ENCODE measurements at regions not wholly inside any gene's neighbourhood (a gene's known extent, or its start where the extent isn't known, plus 50 kb on each side); places are given as distances from the start of the nearest gene placed in this dataset.

DNA sequence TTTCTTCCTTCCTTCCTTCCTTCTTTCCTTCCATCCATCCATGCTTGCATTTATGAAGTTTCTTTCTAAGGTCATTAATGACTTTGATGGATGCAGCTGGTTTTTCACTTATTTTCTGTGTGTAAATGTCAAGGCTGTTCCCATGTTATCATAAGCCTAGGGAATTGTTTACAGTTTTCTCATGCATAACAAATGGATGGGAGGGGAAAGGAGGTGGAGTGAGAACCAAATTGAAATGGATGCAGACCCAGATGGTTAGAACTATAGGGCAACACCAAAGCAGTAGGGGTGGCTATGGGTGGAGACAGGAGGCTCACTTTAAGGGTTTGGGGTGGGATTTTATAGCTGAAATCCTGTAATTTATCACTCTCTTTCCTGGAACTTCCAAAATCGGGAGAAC is 146.2 kb downstream of the TPH2 start:
- no peak for TF ChIP-seq TAF1 (IDR thresholded peaks at IDR 0.05; ENCODE audit: low read depth)
- no peak for TF ChIP-seq EP300 (conservative IDR thresholded peaks at IDR 0.05; ENCODE audit: poor library complexity, severe bottlenecking)
- TF ChIP-seq, protein P1, sequence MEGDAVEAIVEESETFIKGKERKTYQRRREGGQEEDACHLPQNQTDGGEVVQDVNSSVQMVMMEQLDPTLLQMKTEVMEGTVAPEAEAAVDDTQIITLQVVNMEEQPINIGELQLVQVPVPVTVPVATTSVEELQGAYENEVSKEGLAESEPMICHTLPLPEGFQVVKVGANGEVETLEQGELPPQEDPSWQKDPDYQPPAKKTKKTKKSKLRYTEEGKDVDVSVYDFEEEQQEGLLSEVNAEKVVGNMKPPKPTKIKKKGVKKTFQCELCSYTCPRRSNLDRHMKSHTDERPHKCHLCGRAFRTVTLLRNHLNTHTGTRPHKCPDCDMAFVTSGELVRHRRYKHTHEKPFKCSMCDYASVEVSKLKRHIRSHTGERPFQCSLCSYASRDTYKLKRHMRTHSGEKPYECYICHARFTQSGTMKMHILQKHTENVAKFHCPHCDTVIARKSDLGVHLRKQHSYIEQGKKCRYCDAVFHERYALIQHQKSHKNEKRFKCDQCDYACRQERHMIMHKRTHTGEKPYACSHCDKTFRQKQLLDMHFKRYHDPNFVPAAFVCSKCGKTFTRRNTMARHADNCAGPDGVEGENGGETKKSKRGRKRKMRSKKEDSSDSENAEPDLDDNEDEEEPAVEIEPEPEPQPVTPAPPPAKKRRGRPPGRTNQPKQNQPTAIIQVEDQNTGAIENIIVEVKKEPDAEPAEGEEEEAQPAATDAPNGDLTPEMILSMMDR (IDR thresholded peaks at IDR 0.05; ENCODE audit: poor library complexity, severe bottlenecking), result no peak
- TF ChIP-seq, protein P2, sequence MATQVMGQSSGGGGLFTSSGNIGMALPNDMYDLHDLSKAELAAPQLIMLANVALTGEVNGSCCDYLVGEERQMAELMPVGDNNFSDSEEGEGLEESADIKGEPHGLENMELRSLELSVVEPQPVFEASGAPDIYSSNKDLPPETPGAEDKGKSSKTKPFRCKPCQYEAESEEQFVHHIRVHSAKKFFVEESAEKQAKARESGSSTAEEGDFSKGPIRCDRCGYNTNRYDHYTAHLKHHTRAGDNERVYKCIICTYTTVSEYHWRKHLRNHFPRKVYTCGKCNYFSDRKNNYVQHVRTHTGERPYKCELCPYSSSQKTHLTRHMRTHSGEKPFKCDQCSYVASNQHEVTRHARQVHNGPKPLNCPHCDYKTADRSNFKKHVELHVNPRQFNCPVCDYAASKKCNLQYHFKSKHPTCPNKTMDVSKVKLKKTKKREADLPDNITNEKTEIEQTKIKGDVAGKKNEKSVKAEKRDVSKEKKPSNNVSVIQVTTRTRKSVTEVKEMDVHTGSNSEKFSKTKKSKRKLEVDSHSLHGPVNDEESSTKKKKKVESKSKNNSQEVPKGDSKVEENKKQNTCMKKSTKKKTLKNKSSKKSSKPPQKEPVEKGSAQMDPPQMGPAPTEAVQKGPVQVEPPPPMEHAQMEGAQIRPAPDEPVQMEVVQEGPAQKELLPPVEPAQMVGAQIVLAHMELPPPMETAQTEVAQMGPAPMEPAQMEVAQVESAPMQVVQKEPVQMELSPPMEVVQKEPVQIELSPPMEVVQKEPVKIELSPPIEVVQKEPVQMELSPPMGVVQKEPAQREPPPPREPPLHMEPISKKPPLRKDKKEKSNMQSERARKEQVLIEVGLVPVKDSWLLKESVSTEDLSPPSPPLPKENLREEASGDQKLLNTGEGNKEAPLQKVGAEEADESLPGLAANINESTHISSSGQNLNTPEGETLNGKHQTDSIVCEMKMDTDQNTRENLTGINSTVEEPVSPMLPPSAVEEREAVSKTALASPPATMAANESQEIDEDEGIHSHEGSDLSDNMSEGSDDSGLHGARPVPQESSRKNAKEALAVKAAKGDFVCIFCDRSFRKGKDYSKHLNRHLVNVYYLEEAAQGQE (IDR thresholded peaks at IDR 0.05; ENCODE audit: borderline replicate concordance), result no peak

Data from neural cell (in vitro differentiated cells).